Skeletal muscle tissue (tissue), 3 donors: ENCODE measurements at regions not wholly inside any gene's neighbourhood (a gene's known extent, or its start where the extent isn't known, plus 50 kb on each side); places are given as distances from the start of the nearest gene placed in this dataset.

Experiments used
- H3K27ac ChIP-seq: one replicate; pipeline ENCODE4 v1.7.0; 2013; ENCODE audit warnings: mild to moderate bottlenecking, low read depth, low read length, inconsistent platforms
- H3K27me3 ChIP-seq, 3 donors: one replicate each; pipeline ENCODE4 v1.7.0; 2013; ENCODE audit warnings: low read length in 3 of 3; ENCODE audit not compliant: control insufficient read depth in 3 of 3, insufficient read depth in 3 of 3
- H3K36me3 ChIP-seq, 3 donors: one replicate each; pipeline ENCODE4 v1.7.0; 2013; ENCODE audit warnings: low read length in 3 of 3; ENCODE audit not compliant: control insufficient read depth in 3 of 3, insufficient read depth in 3 of 3
- H3K4me1 ChIP-seq, 3 donors: one replicate each; pipeline ENCODE4 v1.7.0; 2013; ENCODE audit warnings: low read length in 3 of 3, mild to moderate bottlenecking in 3 of 3; ENCODE audit not compliant: control insufficient read depth in 3 of 3, insufficient read depth in 3 of 3
- H3K4me3 ChIP-seq, 3 donors: one replicate each; pipeline ENCODE4 v1.7.0; 2013; ENCODE audit warnings: low read length in 3 of 3
- H3K9ac ChIP-seq, 3 donors: one replicate each; pipeline ENCODE4 v1.7.0; 2013; ENCODE audit warnings: low read length in 3 of 3, mild to moderate bottlenecking in 3 of 3, moderate library complexity in 2 of 3, low read depth in 1 of 3
- H3K9me3 ChIP-seq, 3 donors: one replicate each; pipeline ENCODE4 v1.7.0; 2013; ENCODE audit warnings: low read length in 3 of 3; ENCODE audit not compliant: control insufficient read depth in 3 of 3
- donor health status: Osteomylitis.

DNA sequence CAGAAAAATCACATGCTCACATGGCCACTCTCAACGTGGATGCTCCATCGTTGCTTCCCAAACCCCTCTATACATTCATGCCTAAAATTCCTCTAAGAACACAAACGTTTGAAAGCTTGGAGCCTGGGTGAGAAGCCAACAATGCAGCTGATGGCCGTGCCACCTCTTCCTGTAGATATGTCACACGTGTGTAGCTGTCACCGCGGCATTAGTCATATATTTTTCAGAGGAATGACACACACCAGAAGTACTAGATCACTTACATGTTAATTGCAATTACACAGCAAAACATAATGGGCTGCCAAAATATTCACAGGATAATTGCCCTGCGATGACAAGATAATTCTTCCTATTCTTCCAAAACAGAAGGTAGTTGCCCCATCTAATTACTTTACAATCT is 112.7 kb upstream of the BACE2 start:
- H3K4me3 ChIP-seq = no peak overlapping the region
- no peak overlapping the region for H3K9ac ChIP-seq
- peaks cover 0 to 7% (median 0%) of the 10 kb centered on the region in 3 donors for H3K27me3 ChIP-seq
- H3K36me3 ChIP-seq = no peaks in the 10 kb centered on the region
- H3K4me1 ChIP-seq = no peaks in the 10 kb centered on the region
- H3K27ac ChIP-seq = no peak overlapping the region
- peaks cover 0 to 5% (median 0%) of the 10 kb centered on the region in 3 donors for H3K9me3 ChIP-seq

DNA sequence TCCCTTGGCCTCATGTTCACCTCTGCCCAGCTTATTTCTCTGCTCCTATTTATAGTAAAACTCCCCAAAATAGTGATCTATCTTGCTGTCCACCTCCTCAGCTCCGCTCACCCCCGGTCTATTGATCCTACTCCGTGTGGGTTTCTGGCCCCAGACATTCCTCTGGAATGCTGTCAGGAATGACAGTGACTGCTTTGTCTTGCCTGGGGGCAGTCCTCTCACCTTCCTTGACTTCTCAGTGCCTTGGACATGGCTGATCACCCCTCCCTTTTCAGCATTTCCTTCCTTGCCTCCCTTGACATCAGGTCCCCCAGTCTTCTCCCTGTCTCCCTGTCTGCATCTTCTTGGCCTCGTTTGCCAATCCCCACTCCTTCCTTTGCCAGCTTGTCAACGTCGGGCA is 108.1 kb upstream of the BACE2 start:
- Histone ChIP-seq H3K36me3 (no peaks in the 10 kb centered on the region), H3K27ac (no peak overlapping the region), H3K9ac (no peak overlapping the region), H3K4me1 (no peaks in the 10 kb centered on the region), H3K4me3 (no peak overlapping the region), H3K27me3 (peaks cover 0 to 6% (median 2%) of the 10 kb centered on the region in 3 donors), H3K9me3 (peaks cover 0 to 5% (median 0%) of the 10 kb centered on the region in 3 donors)

DNA sequence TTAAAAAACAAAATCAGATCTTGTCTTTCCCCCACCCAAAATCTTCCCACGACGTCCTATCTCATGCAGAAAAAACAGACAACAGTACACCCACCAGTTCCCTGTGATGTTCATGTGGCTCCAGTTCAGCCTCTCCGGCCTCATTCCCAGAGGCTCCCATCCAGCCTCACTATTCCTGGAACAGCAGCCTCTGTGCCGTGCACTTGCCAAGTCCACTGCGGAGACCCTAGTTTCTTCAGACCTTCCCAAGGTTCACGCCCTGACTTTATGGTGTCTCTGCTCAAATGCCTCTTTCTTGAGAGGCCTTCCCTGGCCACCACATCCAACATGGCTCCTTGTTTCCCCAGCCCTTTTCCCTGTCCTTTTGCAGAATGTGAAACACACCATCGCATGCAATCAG is 106.3 kb upstream of the BACE2 start:
- Histone ChIP-seq H3K9me3 (peaks cover 0 to 5% (median 0%) of the 10 kb centered on the region in 3 donors), H3K4me3 (no peak overlapping the region), H3K27me3 (peaks cover 2 to 15% (median 7%) of the 10 kb centered on the region in 3 donors), H3K36me3 (no peaks in the 10 kb centered on the region), H3K4me1 (no peaks in the 10 kb centered on the region), H3K9ac (no peak overlapping the region), H3K27ac (no peak overlapping the region)

DNA sequence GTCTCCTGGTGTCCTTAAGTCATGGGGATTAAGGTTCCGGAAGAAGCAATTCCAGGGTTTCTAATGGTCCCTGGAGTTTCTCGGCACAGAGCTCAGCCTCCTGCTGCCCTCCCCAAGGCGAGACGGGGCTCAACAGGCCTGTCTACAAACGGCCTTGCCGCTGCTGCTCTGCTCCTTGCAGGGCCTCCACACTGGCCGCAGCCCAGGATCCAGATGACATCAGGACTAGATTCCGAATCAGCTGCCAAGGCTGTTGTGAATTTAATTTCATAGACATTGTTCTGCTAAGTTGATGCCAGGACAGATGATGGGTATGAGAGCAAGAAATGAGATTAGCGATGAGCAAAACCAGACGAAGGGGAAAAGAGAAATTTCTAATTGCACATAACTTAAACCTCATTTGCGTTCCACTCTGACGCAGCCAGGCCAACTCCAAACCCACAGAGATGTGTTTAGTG is 103.6 kb upstream of the BACE2 start:
- no peak overlapping the region for H3K9ac ChIP-seq
- no peak overlapping the region for H3K4me3 ChIP-seq
- H3K27ac ChIP-seq = no peak overlapping the region
- peaks cover 0 to 4% (median 0%) of the 10 kb centered on the region in 3 donors for H3K4me1 ChIP-seq
- H3K36me3 ChIP-seq = no peaks in the 10 kb centered on the region
- H3K27me3 ChIP-seq = peaks cover 12 to 26% (median 19%) of the 10 kb centered on the region in 3 donors
- H3K9me3 ChIP-seq = no peaks in the 10 kb centered on the region

DNA sequence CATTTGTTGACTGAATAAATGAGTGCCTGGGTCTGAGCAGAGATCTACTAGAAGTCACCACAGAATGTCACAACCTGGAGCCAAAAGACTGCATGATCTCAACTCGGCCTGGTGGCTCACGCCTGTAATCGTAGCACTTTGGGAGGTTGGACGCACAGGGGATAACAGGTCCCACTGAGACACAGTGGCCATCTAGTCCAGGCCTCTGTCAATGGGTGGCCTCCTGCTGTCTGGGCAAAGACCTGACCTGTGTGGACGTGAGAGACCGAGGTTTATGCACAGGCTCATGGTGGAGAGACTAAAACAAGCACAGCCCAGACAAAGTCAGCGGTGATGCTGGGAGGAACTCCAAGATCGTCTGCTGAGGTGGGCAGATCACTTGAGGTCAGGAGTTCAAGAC is 103.0 kb upstream of the BACE2 start:
- peaks cover 17 to 26% (median 19%) of the 10 kb centered on the region in 3 donors for H3K27me3 ChIP-seq
- no peak overlapping the region for H3K27ac ChIP-seq
- no peak overlapping the region for H3K4me3 ChIP-seq
- H3K9ac ChIP-seq = no peak overlapping the region
- H3K9me3 ChIP-seq = no peaks in the 10 kb centered on the region
- H3K36me3 ChIP-seq = no peaks in the 10 kb centered on the region
- H3K4me1 ChIP-seq = peaks cover 0 to 4% (median 0%) of the 10 kb centered on the region in 3 donors

DNA sequence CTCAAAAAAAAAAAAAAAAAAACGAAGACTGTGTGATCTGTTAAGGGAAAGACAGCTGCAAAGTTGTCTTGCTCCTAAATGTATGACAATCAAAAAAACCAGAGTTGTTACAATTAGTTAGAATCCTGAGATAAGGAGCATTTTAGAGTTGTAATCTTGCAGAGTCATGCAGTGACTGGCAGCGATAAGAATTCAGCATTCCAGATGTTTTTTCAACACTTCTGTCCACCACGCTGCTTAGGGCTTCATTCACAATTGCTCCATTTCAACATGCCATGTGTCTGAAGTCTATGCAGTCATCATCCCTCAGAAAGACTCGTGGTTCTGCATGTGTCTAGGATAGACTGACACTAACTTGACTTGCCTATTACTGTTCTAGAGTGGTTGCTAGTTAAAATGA is 102.4 kb upstream of the BACE2 start:
- Histone ChIP-seq H3K36me3 (no peaks in the 10 kb centered on the region), H3K4me3 (no peak overlapping the region), H3K27me3 (peaks cover 19 to 26% (median 20%) of the 10 kb centered on the region in 3 donors), H3K4me1 (peaks cover 0 to 4% (median 0%) of the 10 kb centered on the region in 3 donors), H3K9ac (no peak overlapping the region), H3K9me3 (no peaks in the 10 kb centered on the region), H3K27ac (no peak overlapping the region)

DNA sequence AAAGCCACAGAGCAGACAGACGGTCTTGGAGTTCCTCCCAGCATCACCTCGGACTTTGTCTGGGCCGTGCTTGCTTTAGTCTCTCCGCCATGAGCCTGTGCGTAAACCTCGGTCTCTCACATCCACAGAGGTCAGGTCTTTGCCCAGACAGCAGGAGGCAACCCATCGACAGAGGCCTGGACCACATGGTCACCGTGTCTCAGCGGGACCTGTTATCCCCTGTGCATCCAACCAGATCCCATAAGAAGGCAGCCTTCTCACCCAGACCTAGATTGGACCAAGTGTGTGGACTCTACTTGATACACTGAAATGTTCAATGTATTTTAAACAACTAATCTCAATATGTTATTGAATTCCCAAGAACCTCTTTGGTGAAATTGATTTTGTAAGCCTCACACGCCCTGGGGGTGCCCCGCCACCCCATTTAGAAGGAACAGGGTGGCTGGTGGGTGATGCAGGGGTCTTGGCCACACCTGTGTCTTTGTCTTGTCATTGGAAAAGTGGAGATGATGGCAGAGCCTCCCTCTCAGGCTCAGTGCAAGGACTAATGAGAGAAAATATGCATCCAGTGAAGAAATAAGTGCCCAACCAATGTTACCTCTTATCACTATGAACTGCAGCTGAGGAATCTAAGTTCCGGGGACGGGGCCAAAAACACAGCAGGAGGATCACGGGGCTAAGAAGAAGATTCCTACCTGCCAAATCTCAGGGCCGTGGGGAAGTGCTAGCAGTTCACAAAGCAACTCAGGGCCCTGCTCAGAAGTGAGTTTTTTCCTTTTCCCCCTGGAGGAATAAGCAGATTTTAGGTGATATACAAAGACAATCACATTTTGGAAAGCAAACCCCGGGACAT is 101.6 kb upstream of the BACE2 start:
- H3K9me3 ChIP-seq = no peaks in the 10 kb centered on the region
- no peak overlapping the region for H3K4me3 ChIP-seq
- H3K9ac ChIP-seq = no peak overlapping the region
- H3K4me1 ChIP-seq = peaks cover 0 to 4% (median 0%) of the 10 kb centered on the region in 3 donors
- H3K27ac ChIP-seq = no peak overlapping the region
- no peaks in the 10 kb centered on the region for H3K36me3 ChIP-seq
- H3K27me3 ChIP-seq = peaks cover 19 to 27% (median 20%) of the 10 kb centered on the region in 3 donors

DNA sequence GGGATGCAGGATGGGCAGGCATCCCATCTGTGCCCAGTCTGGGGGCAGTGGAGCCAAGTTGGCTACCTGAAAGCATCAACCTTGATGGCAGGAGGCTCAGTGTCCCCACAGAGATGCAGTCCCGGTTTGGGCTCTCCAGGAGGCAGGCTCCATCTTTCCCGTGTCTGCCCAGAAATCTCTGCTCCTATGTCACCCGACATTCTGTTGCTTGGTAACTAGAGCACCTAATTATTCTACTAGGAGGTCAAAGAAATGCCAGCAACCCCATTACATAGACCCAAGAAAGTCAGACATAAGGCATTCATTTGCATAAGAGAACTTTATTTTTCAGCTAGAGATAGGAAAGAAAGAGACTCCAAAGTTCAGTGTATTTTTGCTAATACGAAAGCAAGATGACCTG is 100.3 kb upstream of the BACE2 start:
- Histone ChIP-seq H3K27ac (no peak overlapping the region), H3K9ac (no peak overlapping the region), H3K36me3 (no peaks in the 10 kb centered on the region), H3K27me3 (peaks cover 19 to 32% (median 20%) of the 10 kb centered on the region in 3 donors), H3K9me3 (no peaks in the 10 kb centered on the region), H3K4me3 (no peak overlapping the region), H3K4me1 (peaks cover 0 to 4% (median 0%) of the 10 kb centered on the region in 3 donors)

DNA sequence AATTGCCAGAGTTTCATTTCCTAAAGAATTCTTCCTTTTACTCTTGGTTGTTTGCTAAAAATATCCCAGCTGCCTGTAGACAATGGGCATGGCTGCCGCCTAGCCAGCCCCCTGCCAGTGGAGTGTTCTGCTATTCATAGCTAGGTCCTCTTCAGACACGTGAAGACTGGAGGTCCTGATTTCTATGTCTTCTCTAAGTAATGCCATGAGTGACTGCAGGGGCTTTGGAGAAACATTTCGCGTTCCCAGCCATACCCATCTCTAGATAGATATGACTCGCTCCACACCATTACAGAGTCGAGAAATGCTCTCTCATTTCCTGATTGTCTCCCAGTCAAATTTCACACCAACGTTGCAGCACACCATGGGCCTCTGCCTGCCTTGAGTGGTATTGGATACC is 99.5 kb upstream of the BACE2 start:
- H3K4me1 ChIP-seq = peaks cover 0 to 4% (median 0%) of the 10 kb centered on the region in 3 donors
- no peak overlapping the region for H3K9ac ChIP-seq
- H3K9me3 ChIP-seq = no peaks in the 10 kb centered on the region
- H3K36me3 ChIP-seq = no peaks in the 10 kb centered on the region
- H3K27ac ChIP-seq = no peak overlapping the region
- H3K27me3 ChIP-seq = peaks cover 19 to 32% (median 20%) of the 10 kb centered on the region in 3 donors
- H3K4me3 ChIP-seq = no peak overlapping the region

DNA sequence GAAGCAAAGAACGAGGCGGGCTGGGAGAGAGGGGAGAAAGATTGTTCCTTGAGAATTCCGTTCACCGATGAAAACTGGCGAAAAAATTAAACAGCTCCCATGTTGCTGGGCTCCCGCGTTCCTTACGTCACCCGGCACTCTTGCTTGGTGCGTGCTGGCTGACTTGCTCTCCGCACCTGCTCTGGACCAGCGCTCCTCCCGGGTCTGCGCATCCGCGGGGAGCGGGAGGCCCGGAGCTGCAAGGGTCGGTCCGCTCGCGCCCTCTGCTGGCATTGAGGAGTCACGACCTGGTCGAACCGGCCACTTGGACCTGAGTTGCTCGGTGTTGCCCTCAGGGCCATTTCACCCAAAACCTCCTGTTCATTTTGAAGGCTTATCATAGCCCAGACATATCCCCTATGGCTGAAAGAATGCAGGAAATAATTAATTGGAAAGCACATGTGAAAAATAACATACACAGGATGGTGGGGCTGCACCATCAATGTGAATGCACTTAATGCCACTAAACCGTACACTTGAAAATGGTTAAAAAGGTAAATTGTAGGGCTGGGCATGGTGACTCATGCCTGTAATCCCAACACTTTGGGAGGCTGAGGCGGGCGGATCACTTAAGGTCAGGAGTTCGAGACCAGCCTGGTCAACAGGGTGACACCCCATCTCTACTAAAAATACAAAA is 98.9 kb upstream of the BACE2 start:
- H3K27ac ChIP-seq = no peak overlapping the region
- no peak overlapping the region for H3K9ac ChIP-seq
- peaks cover 19 to 32% (median 20%) of the 10 kb centered on the region in 3 donors for H3K27me3 ChIP-seq
- no peaks in the 10 kb centered on the region for H3K9me3 ChIP-seq
- H3K4me1 ChIP-seq = peaks cover 0 to 4% (median 0%) of the 10 kb centered on the region in 3 donors
- H3K4me3 ChIP-seq = no peak overlapping the region
- no peaks in the 10 kb centered on the region for H3K36me3 ChIP-seq
